GM23338 (cell line): ENCODE measurements at regions not wholly inside any gene's neighbourhood (a gene's known extent, or its start where the extent isn't known, plus 50 kb on each side); places are given as distances from the start of the nearest gene placed in this dataset.

ENCODE experiments used
- ATAC-seq: fragments of 200-7000 bp; cut with Tn5 transposase; 3 replicates; pipeline ENCODE4 v1.9.1; 2020
- DNase-seq: peaks from one replicate; pipeline ENCODE4 v3.0.0-alpha.2; 2015; ENCODE audit warnings: low spot score
- H2AFZ ChIP-seq: fragments of 200-600 bp; sonication (generic); 2 replicates; pipeline ENCODE4 v1.8.0; 2016; ENCODE audit warnings: antibody characterized with exemption, mild to moderate bottlenecking, moderate library complexity
- H3F3A ChIP-seq: fragments of 200-600 bp; sonication (generic); replicated peaks from 2 replicates; pipeline ENCODE4 v1.8.0; 2017; ENCODE audit warnings: antibody characterized with exemption, mixed run types, low read depth
- H3K27ac ChIP-seq: fragments of 200-600 bp; sonication (generic); 2 replicates; pipeline ENCODE4 v1.6.1; 2016; ENCODE audit warnings: low read depth
- H3K27me3 ChIP-seq: fragments of 200-600 bp; sonication (generic); 2 replicates; pipeline ENCODE4 v1.8.0; 2016; ENCODE audit warnings: mild to moderate bottlenecking, mixed run types, moderate library complexity; ENCODE audit not compliant: insufficient read depth
- H3K36me3 ChIP-seq: fragments of 200-600 bp; sonication (generic); 2 replicates; pipeline ENCODE4 v1.8.0; 2016; ENCODE audit warnings: mild to moderate bottlenecking; ENCODE audit not compliant: insufficient read depth
- H3K4me1 ChIP-seq: fragments of 200-600 bp; sonication (generic); 2 replicates; pipeline ENCODE4 v1.8.0; 2016; ENCODE audit warnings: mild to moderate bottlenecking, moderate library complexity; ENCODE audit not compliant: insufficient read depth
- H3K4me2 ChIP-seq: fragments of 200-600 bp; sonication (generic); 2 replicates; pipeline ENCODE4 v1.7.1; 2017; ENCODE audit warnings: mixed run types
- H3K4me3 ChIP-seq: fragments of 200-600 bp; sonication (generic); 2 replicates; pipeline ENCODE4 v1.6.1; 2016; ENCODE audit warnings: mixed run types
- H3K79me2 ChIP-seq: fragments of 200-600 bp; sonication (generic); replicated peaks from 2 replicates; pipeline ENCODE4 v1.8.0; 2017; ENCODE audit warnings: mild to moderate bottlenecking; ENCODE audit not compliant: insufficient read depth
- H3K9me2 ChIP-seq: fragments of 200-600 bp; sonication (generic); 2 replicates; pipeline ENCODE4 v1.8.0; 2017; ENCODE audit not compliant: insufficient read depth
- H4K20me1 ChIP-seq: fragments of 200-600 bp; sonication (generic); replicated peaks from 2 replicates; pipeline ENCODE4 v1.8.0; 2017; ENCODE audit warnings: mild to moderate bottlenecking; ENCODE audit not compliant: insufficient read depth
- H3K27ac Mint-ChIP-seq: 2 replicates; pipeline ENCODE4 v1.8.0; 2020; ENCODE audit warnings: inconsistent platforms, mild to moderate bottlenecking, moderate library complexity, mixed read lengths
- H3K27me3 Mint-ChIP-seq: 3 replicates; pipeline ENCODE4 v1.8.0; 2022; ENCODE audit warnings: low read depth, mild to moderate bottlenecking, moderate library complexity, mixed read lengths, inconsistent platforms; ENCODE audit not compliant: insufficient read depth, poor library complexity
- H3K36me3 Mint-ChIP-seq: 3 replicates; pipeline ENCODE4 v1.8.0; 2021; ENCODE audit warnings: low read depth, mild to moderate bottlenecking, inconsistent platforms, moderate library complexity, mixed read lengths
- H3K4me1 Mint-ChIP-seq: 3 replicates; pipeline ENCODE4 v1.8.0; 2020; ENCODE audit warnings: mild to moderate bottlenecking, inconsistent platforms, mixed read lengths
- H3K4me3 Mint-ChIP-seq: 3 replicates; pipeline ENCODE4 v1.8.0; 2021; ENCODE audit warnings: moderate library complexity, mild to moderate bottlenecking, inconsistent platforms, mixed read lengths
- H3K9me3 Mint-ChIP-seq: 3 replicates; pipeline ENCODE4 v1.8.0; 2020; ENCODE audit warnings: moderate library complexity, mild to moderate bottlenecking, inconsistent platforms, mixed read lengths
- CREB1 ChIP-seq: fragments of 250-450 bp; sonication (Bioruptor Pico); IDR thresholded peaks from 2 replicates; pipeline ENCODE4 v1.5.0; 2020; ENCODE audit warnings: low read depth, mild to moderate bottlenecking, moderate library complexity
- EZH2 ChIP-seq: fragments of 200-600 bp; sonication (generic); IDR thresholded peaks from one replicate; pipeline ENCODE4 v1.8.0; 2017; ENCODE audit warnings: antibody characterized with exemption, mild to moderate bottlenecking, low read depth; ENCODE audit not compliant: unreplicated experiment
- EZH2phosphoT487 ChIP-seq: fragments of 200-600 bp; sonication (generic); IDR thresholded peaks from one replicate; pipeline ENCODE4 v1.8.1; 2018; ENCODE audit warnings: antibody characterized with exemption; ENCODE audit not compliant: unreplicated experiment
- JUNB ChIP-seq: IDR thresholded peaks from one replicate; pipeline ENCODE4 v1.6.1; 2016; ENCODE audit warnings: antibody characterized with exemption; ENCODE audit not compliant: unreplicated experiment
- NANOG ChIP-seq: IDR thresholded peaks from 2 replicates; pipeline ENCODE4 v1.6.1; 2016; ENCODE audit warnings: antibody characterized with exemption, borderline replicate concordance
- POLR2AphosphoS5 ChIP-seq: IDR thresholded peaks from 2 replicates; pipeline ENCODE4 v1.6.1; 2016; ENCODE audit warnings: antibody characterized with exemption, low read depth
- STAT1 ChIP-seq: IDR thresholded peaks from one replicate; pipeline ENCODE4 v1.6.1; 2016; ENCODE audit warnings: antibody characterized with exemption; ENCODE audit not compliant: unreplicated experiment
- ZNF114 ChIP-seq: fragments of 250-450 bp; sonication (Bioruptor Pico); IDR thresholded peaks from 2 replicates; pipeline ENCODE4 v1.5.0; 2020; ENCODE audit warnings: mild to moderate bottlenecking, moderate library complexity
- ZNF331 ChIP-seq: fragments of 250-450 bp; sonication (Bioruptor Pico); IDR thresholded peaks from 2 replicates; pipeline ENCODE4 v1.5.0; 2020; ENCODE audit warnings: low read depth, mild to moderate bottlenecking, moderate library complexity
- TF ChIP-seq, protein P1 (sequence below): fragments of 250-450 bp; sonication (Bioruptor Pico); IDR thresholded peaks from 2 replicates; pipeline ENCODE4 v1.5.0; 2020; ENCODE audit warnings: mild to moderate bottlenecking, moderate library complexity
- TF ChIP-seq, protein P2 (sequence below): IDR thresholded peaks from one replicate; pipeline ENCODE4 v1.6.1; 2018; ENCODE audit warnings: antibody characterized with exemption; ENCODE audit not compliant: unreplicated experiment
- TF ChIP-seq, protein P3 (sequence below), 2 experiments: fragments of 200-600 bp in 1 of 2; sonication (generic) in 1 of 2; conservative IDR thresholded peaks; 2 replicates each; pipeline versions ENCODE4 v1.5.1 to v1.6.1; 2016 to 2017; ENCODE audit warnings: antibody characterized with exemption in 2 of 2, low read depth in 2 of 2, mild to moderate bottlenecking in 2 of 2, moderate library complexity in 1 of 2

DNA sequence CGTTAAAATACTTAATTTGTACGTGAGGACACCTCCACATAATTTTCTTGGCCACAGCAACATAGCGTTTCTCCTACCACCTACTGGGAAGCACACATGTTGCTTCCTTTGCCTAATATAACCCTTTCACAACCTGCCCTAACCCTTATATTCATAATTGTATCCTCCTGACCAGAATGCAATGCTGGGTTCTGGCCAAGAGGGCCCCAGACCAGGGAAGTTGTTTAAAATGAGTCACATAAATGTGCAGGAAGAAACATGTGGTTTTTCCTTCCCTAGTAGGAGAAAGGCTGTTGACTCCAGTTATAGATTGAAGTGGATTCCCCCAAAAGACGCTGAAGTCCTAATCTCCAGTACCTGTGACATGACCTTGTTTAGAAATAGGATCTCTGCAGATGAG is 187.3 kb downstream of the NUFIP1 start:
- Mint-ChIP-seq H3K36me3 (no peaks in the 10 kb centered on the region), H3K27me3 (peaks cover 3% of the 10 kb centered on the region), H3K27ac (no peak overlapping the region), H3K9me3 (no peaks in the 10 kb centered on the region), H3K4me3 (no peak overlapping the region), H3K4me1 (peaks cover 9% of the 10 kb centered on the region)
- no peak overlapping the region for H2AFZ ChIP-seq
- TF ChIP-seq CREB1, result no peak
- no peaks in the 10 kb centered on the region for H3K4me1 ChIP-seq
- H3F3A ChIP-seq, result no peaks in the 10 kb centered on the region
- H3K4me2 ChIP-seq, result no peak overlapping the region
- H3K36me3 ChIP-seq, result no peaks in the 10 kb centered on the region
- H3K27ac ChIP-seq, result no peak overlapping the region
- no peaks in the 10 kb centered on the region for H3K79me2 ChIP-seq
- DNase-seq (no peak), ATAC-seq (no peak)
- no peak overlapping the region for H3K4me3 ChIP-seq
- H4K20me1 ChIP-seq, result no peaks in the 10 kb centered on the region
- no peaks in the 10 kb centered on the region for H3K27me3 ChIP-seq
- H3K9me2 ChIP-seq, result peaks cover 8% of the 10 kb centered on the region; the same call in 1 of the 2 replicates

DNA sequence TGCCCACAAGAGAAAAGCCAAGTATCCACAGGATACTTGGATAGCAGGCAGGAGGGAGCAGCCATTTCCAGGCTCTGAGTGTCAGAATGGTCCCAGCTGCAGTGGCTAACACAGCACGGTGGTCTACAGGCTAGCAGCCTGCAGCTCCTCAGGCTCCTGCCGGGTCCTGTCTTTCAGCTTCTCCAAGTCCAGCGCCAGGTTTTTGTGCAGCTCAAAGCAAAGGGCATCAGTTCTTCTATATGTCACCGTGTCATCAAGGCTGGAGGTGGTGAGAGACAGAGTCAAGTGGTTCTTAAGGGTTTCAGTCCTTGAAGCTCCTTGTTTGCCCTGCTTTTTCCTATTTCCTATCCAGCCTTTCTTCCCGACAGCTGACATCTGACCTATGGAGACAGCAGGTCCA is 188.6 kb downstream of the NUFIP1 start:
- ATAC-seq (no peak), DNase-seq (no peak)
- Histone ChIP-seq H3K4me1 (no peaks in the 10 kb centered on the region), H2AFZ (no peak overlapping the region), H3K79me2 (no peaks in the 10 kb centered on the region), H3K36me3 (no peaks in the 10 kb centered on the region), H3K4me3 (no peak overlapping the region), H3K27me3 (no peaks in the 10 kb centered on the region), H3K4me2 (no peak overlapping the region), H3K9me2 (peaks cover 8% of the 10 kb centered on the region; the same call in 1 of the 2 replicates), H4K20me1 (no peaks in the 10 kb centered on the region), H3F3A (no peaks in the 10 kb centered on the region), H3K27ac (no peak overlapping the region)
- Mint-ChIP-seq H3K36me3 (no peaks in the 10 kb centered on the region), H3K27ac (no peak overlapping the region), H3K9me3 (no peaks in the 10 kb centered on the region), H3K4me3 (no peak overlapping the region), H3K27me3 (peaks cover 3% of the 10 kb centered on the region), H3K4me1 (peaks cover 9% of the 10 kb centered on the region)
- no peak for TF ChIP-seq JUNB
- no peak for TF ChIP-seq ZNF114
- TF ChIP-seq, protein P1, sequence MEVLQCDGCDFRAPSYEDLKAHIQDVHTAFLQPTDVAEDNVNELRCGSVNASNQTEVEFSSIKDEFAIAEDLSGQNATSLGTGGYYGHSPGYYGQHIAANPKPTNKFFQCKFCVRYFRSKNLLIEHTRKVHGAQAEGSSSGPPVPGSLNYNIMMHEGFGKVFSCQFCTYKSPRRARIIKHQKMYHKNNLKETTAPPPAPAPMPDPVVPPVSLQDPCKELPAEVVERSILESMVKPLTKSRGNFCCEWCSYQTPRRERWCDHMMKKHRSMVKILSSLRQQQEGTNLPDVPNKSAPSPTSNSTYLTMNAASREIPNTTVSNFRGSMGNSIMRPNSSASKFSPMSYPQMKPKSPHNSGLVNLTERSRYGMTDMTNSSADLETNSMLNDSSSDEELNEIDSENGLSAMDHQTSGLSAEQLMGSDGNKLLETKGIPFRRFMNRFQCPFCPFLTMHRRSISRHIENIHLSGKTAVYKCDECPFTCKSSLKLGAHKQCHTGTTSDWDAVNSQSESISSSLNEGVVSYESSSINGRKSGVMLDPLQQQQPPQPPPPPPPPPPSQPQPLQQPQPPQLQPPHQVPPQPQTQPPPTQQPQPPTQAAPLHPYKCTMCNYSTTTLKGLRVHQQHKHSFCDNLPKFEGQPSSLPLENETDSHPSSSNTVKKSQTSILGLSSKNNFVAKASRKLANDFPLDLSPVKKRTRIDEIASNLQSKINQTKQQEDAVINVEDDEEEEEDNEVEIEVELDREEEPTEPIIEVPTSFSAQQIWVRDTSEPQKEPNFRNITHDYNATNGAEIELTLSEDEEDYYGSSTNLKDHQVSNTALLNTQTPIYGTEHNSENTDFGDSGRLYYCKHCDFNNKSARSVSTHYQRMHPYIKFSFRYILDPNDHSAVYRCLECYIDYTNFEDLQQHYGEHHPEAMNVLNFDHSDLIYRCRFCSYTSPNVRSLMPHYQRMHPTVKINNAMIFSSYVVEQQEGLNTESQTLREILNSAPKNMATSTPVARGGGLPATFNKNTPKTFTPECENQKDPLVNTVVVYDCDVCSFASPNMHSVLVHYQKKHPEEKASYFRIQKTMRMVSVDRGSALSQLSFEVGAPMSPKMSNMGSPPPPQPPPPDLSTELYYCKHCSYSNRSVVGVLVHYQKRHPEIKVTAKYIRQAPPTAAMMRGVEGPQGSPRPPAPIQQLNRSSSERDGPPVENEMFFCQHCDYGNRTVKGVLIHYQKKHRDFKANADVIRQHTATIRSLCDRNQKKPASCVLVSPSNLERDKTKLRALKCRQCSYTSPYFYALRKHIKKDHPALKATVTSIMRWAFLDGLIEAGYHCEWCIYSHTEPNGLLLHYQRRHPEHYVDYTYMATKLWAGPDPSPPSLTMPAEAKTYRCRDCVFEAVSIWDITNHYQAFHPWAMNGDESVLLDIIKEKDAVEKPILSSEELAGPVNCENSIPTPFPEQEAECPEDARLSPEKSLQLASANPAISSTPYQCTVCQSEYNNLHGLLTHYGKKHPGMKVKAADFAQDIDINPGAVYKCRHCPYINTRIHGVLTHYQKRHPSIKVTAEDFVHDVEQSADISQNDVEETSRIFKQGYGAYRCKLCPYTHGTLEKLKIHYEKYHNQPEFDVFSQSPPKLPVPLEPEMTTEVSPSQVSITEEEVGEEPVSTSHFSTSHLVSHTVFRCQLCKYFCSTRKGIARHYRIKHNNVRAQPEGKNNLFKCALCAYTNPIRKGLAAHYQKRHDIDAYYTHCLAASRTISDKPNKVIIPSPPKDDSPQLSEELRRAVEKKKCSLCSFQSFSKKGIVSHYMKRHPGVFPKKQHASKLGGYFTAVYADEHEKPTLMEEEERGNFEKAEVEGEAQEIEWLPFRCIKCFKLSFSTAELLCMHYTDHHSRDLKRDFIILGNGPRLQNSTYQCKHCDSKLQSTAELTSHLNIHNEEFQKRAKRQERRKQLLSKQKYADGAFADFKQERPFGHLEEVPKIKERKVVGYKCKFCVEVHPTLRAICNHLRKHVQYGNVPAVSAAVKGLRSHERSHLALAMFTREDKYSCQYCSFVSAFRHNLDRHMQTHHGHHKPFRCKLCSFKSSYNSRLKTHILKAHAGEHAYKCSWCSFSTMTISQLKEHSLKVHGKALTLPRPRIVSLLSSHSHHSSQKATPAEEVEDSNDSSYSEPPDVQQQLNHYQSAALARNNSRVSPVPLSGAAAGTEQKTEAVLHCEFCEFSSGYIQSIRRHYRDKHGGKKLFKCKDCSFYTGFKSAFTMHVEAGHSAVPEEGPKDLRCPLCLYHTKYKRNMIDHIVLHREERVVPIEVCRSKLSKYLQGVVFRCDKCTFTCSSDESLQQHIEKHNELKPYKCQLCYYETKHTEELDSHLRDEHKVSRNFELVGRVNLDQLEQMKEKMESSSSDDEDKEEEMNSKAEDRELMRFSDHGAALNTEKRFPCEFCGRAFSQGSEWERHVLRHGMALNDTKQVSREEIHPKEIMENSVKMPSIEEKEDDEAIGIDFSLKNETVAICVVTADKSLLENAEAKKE (CRISPR knock-in tag), result no peak
- TF ChIP-seq, protein P2, sequence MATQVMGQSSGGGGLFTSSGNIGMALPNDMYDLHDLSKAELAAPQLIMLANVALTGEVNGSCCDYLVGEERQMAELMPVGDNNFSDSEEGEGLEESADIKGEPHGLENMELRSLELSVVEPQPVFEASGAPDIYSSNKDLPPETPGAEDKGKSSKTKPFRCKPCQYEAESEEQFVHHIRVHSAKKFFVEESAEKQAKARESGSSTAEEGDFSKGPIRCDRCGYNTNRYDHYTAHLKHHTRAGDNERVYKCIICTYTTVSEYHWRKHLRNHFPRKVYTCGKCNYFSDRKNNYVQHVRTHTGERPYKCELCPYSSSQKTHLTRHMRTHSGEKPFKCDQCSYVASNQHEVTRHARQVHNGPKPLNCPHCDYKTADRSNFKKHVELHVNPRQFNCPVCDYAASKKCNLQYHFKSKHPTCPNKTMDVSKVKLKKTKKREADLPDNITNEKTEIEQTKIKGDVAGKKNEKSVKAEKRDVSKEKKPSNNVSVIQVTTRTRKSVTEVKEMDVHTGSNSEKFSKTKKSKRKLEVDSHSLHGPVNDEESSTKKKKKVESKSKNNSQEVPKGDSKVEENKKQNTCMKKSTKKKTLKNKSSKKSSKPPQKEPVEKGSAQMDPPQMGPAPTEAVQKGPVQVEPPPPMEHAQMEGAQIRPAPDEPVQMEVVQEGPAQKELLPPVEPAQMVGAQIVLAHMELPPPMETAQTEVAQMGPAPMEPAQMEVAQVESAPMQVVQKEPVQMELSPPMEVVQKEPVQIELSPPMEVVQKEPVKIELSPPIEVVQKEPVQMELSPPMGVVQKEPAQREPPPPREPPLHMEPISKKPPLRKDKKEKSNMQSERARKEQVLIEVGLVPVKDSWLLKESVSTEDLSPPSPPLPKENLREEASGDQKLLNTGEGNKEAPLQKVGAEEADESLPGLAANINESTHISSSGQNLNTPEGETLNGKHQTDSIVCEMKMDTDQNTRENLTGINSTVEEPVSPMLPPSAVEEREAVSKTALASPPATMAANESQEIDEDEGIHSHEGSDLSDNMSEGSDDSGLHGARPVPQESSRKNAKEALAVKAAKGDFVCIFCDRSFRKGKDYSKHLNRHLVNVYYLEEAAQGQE, result no peak
- no peak for TF ChIP-seq POLR2AphosphoS5
- TF ChIP-seq, protein P3, sequence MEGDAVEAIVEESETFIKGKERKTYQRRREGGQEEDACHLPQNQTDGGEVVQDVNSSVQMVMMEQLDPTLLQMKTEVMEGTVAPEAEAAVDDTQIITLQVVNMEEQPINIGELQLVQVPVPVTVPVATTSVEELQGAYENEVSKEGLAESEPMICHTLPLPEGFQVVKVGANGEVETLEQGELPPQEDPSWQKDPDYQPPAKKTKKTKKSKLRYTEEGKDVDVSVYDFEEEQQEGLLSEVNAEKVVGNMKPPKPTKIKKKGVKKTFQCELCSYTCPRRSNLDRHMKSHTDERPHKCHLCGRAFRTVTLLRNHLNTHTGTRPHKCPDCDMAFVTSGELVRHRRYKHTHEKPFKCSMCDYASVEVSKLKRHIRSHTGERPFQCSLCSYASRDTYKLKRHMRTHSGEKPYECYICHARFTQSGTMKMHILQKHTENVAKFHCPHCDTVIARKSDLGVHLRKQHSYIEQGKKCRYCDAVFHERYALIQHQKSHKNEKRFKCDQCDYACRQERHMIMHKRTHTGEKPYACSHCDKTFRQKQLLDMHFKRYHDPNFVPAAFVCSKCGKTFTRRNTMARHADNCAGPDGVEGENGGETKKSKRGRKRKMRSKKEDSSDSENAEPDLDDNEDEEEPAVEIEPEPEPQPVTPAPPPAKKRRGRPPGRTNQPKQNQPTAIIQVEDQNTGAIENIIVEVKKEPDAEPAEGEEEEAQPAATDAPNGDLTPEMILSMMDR (conservative IDR thresholded peaks at IDR 0.05; ENCODE audit: low read depth in 2 of 2), result no peak
- no peak for TF ChIP-seq CREB1
- no peak for TF ChIP-seq STAT1
- no peak for TF ChIP-seq EZH2
- no peak for TF ChIP-seq ZNF331 (CRISPR knock-in tag)
- TF ChIP-seq NANOG, result no peak
- TF ChIP-seq EZH2phosphoT487, result no peak
